IPS-18a (cell line): ENCODE measurements at regions not wholly inside any gene's neighbourhood (a gene's known extent, or its start where the extent isn't known, plus 50 kb on each side); places are given as distances from the start of the nearest gene placed in this dataset.
"Not testable (repeated sequence)": the region's sequence is repeated elsewhere in the genome, so short reads cannot be mapped to it uniquely, and the experiment has no call there.

Experiments
- H3K27ac ChIP-seq: one replicate; pipeline ENCODE4 v1.5.1; 2013; ENCODE audit warnings: low read length
- H3K27me3 ChIP-seq: one replicate; pipeline ENCODE4 v1.6.1; 2013; ENCODE audit warnings: mild to moderate bottlenecking, low read length; ENCODE audit not compliant: control insufficient read depth, insufficient read depth
- H3K36me3 ChIP-seq: one replicate; pipeline ENCODE4 v1.6.1; 2013; ENCODE audit warnings: low read depth, low read length; ENCODE audit not compliant: control insufficient read depth
- H3K4me1 ChIP-seq: one replicate; pipeline ENCODE4 v1.6.1; 2013; ENCODE audit warnings: low read depth, low read length; ENCODE audit not compliant: control insufficient read depth
- H3K4me3 ChIP-seq: one replicate; pipeline ENCODE4 v1.5.1; 2013; ENCODE audit warnings: low read length
- H3K9ac ChIP-seq: one replicate; pipeline ENCODE4 v1.6.1; 2013; ENCODE audit warnings: mild to moderate bottlenecking, low read length, moderate library complexity
- H3K9me3 ChIP-seq: one replicate; pipeline ENCODE4 v1.6.1; 2013; ENCODE audit warnings: low read depth, low read length; ENCODE audit not compliant: control insufficient read depth

DNA sequence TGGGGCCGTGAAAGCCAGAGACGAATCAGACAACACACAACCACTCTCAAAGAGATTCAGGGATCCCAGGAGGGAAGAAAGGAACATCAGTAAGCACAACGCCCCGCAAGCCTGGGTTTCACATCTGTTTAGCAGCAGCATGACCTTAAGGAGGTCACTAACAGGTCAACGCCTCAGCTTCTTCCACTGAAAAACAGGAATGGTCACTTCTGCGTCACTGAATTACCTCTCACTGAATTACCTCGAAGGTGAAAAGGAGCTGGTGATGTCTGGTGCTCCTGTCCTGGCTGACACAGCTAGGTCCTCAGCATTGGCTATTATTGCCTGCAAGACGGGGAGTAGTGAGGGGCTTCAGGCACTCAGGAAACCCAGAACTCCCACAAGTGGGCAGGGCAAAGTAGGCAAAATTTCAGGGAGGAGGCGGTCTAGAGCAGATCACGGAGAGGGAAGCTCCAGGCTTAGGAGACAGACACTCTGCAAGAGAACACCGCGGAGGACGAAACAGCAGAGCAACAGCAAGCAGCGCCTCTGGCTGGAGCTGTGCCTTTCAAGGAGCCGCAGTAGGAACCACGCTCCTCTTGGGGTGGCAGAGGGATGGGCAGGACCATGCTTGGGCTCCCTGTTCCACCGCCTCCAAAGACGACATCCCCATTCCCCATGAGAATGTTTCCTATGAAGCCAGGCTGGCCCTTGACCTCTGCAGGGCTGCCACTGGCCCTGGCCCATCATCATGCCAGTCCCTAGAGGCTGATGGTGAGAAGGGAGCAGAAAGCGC lies 108.4 kb downstream of the SINHCAF start:
- Histone ChIP-seq H3K36me3 (no peaks in the 10 kb centered on the region), H3K4me1 (peaks cover 27% of the 10 kb centered on the region), H3K27me3 (no peaks in the 10 kb centered on the region), H3K4me3 (no peak overlapping the region), H3K9me3 (no peaks in the 10 kb centered on the region), H3K9ac (no peak overlapping the region), H3K27ac (no peak overlapping the region)

DNA sequence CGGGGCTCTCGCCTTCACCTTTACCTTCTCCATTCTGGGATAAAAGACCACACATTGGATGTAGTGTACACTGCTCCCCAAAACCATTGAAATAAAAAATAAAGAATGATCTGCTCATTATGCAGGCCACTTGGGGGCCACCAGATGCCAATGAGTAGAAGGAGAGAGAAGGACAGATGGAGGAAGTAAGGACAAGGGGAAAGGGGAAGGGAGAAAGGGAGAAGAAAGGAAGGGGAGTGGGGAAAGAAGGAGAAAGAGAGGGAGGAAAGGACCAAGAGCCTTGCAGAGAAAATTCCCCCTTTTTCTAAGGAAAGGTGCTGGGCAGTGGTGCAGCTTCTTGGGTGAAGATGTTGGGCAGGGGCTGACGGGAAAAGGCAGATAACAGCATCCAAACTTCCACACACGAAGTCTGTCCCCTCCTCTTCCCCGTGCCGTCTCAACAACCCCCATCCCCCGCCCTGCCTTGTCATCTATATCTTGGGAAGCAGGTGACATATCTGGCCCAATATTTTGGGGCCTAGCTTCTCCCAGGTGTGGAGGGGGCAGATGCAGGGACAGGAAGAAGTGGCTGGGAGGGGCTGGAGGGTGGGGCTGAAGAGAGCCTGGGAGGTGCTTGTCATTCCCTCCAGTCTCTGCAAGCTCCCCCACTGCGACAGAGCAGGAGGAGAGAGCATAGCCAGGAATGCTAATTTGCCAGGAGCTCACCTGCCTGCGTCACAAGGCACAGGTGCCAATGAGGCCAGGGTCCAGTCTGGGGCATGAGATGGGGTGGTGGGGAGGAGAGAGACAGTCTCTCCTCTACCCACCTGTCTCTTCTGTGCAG lies 107.5 kb downstream of the SINHCAF start:
- no peak overlapping the region for H3K9ac ChIP-seq
- H3K36me3 ChIP-seq: no peaks in the 10 kb centered on the region
- peaks cover 27% of the 10 kb centered on the region for H3K4me1 ChIP-seq
- H3K9me3 ChIP-seq: no peaks in the 10 kb centered on the region
- no peak overlapping the region for H3K4me3 ChIP-seq
- H3K27me3 ChIP-seq: no peaks in the 10 kb centered on the region
- no peak overlapping the region for H3K27ac ChIP-seq

DNA sequence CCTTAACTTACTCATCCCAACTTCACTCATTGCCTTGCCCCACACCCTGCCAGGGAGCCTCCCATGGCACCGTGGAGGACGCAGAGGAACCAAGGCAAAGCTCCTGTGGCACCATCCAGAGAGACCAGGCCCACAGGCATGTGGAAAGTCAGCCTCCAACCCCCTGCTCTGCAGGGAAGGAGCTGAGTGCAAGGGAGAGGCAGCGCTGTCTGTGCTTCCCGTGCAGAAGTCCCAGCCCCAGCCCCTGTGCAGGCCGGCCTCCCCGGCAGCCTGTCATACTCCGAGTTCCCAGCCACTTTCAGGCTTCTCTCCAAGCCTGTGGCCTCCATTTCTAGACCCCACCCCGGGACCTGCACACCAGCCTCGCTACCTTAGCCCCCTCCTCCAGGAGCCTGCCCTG lies 106.4 kb downstream of the SINHCAF start:
- peaks cover 28% of the 10 kb centered on the region for H3K4me1 ChIP-seq
- H3K27me3 ChIP-seq: no peaks in the 10 kb centered on the region
- H3K9me3 ChIP-seq: no peaks in the 10 kb centered on the region
- H3K9ac ChIP-seq: no peak overlapping the region
- H3K4me3 ChIP-seq: no peak overlapping the region
- no peak overlapping the region for H3K27ac ChIP-seq
- no peaks in the 10 kb centered on the region for H3K36me3 ChIP-seq

GRCh38 chr12:31220061-31220460 lies 105.9 kb downstream of the SINHCAF start:
- no peaks in the 10 kb centered on the region for H3K36me3 ChIP-seq
- H3K4me1 ChIP-seq: peaks cover 33% of the 10 kb centered on the region
- no peaks in the 10 kb centered on the region for H3K27me3 ChIP-seq
- H3K9me3 ChIP-seq: no peaks in the 10 kb centered on the region
- H3K27ac ChIP-seq: no peak overlapping the region
- H3K4me3 ChIP-seq: no peak overlapping the region
- H3K9ac ChIP-seq: no peak overlapping the region

DNA sequence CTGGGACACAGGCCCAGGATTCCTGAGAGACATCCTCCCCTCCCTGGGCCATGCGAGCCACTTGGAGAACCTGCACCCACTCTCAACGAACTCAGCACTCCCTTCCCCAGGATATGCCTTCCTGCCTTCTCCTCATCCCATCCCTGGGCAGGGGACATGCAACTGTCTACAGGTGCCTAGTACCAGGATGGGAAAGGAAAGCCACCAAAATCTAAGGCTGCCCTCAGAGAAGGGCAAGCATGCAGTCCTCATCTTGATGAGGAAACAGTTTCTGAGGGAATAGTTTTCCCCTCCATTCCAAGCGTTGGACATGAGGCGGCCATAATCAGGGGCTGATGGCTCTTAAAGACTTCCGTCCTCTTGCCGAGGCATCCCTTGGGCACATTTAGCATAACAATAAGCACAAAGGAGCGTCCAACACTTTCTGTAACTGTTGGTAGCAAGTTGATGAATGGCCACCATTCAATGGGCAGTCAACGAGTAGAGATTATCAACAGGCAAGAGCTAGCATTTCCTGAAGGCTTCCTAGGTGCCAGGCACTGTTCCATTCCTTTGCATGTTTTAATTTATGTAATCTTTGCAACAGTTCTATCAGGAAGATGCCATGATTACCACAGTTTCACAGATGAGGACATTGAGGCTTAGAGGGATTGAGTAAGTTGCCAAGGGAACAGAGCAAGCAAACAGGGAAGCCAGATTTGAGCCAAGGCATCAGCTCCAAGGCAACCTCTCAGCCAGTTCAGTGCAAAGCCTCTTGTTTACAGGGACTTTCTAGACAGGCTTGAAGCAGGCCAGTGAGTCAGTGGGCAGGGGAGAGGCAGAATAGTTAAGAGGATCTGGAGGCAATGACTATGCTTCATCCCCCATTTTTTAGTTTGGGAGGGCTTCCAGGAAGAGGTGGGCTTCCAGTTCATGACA lies 105.1 kb downstream of the SINHCAF start:
- Histone ChIP-seq H3K27ac (no peak overlapping the region), H3K36me3 (no peaks in the 10 kb centered on the region), H3K9ac (no peak overlapping the region), H3K9me3 (no peaks in the 10 kb centered on the region), H3K27me3 (no peaks in the 10 kb centered on the region), H3K4me1 (peaks cover 37% of the 10 kb centered on the region), H3K4me3 (no peak overlapping the region)

GRCh38 chr12:31221551-31221945 lies 104.4 kb downstream of the SINHCAF start:
- no peaks in the 10 kb centered on the region for H3K27me3 ChIP-seq
- H3K9ac ChIP-seq: no peak overlapping the region
- H3K27ac ChIP-seq: no peak overlapping the region
- H3K9me3 ChIP-seq: no peaks in the 10 kb centered on the region
- peaks cover 37% of the 10 kb centered on the region for H3K4me1 ChIP-seq
- no peaks in the 10 kb centered on the region for H3K36me3 ChIP-seq
- H3K4me3 ChIP-seq: no peak overlapping the region

DNA sequence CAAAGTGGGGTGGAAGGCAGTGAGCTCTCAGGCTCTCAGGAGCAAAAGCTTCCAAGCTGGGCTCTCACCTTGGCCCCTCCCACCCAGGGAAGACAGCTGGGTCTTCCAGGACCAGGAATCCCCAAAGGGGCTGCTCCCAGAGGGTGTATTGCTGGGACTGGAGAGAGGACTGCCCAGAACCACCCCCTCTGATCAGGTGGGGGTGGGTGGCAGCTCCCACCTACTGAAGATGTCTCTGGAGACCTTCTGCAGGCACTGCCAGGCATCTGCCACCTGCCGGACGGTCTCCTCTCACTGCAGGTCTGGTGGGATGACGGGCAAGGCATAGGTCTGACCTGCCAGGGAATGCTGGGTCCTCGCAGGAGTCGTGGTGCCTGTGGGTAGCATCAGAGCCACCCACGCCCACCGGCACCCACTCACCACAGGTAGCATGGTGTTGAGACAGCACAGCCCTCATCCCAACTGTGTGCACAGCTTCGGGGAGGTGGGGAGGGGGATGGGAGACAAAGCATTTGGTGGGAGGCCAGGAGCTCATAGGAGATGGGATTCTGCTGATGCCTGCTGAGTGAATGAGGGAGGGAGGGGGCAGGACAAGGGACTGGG lies 103.2 kb downstream of the SINHCAF start:
- no peak overlapping the region for H3K9ac ChIP-seq
- peaks cover 32% of the 10 kb centered on the region for H3K4me1 ChIP-seq
- no peaks in the 10 kb centered on the region for H3K27me3 ChIP-seq
- H3K4me3 ChIP-seq: no peak overlapping the region
- H3K36me3 ChIP-seq: no peaks in the 10 kb centered on the region
- H3K9me3 ChIP-seq: no peaks in the 10 kb centered on the region
- H3K27ac ChIP-seq: no peak overlapping the region

DNA sequence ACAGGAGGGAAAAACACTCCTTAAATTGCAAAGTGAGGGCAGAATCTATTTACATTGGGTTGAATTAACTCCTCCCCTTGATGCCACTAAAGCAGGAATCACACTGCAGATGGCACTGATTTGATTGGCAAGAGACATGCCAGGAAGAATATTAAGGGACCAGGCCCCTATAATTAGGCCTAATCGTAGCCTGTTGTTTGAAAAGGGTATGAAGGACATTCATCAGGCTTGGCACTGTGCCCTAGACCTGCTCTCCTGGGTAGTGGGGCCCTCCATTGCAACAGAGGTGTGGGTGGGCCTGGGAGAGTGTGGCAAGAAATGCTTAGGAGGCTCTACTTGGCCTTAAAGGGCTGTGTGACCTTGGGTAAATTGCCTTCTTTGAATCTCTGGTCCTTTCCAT lies 102.3 kb downstream of the SINHCAF start:
- not testable (repeated sequence) for H3K27me3 ChIP-seq, H3K36me3 ChIP-seq, H3K27ac ChIP-seq, H3K9me3 ChIP-seq, H3K9ac ChIP-seq, H3K4me3 ChIP-seq
- peaks cover 25% of the 10 kb centered on the region for H3K4me1 ChIP-seq

- Histone ChIP-seq H3K9ac (no peak overlapping the region), H3K36me3 (no peaks in the 10 kb centered on the region), H3K27me3 (no peaks in the 10 kb centered on the region), H3K27ac (no peak overlapping the region), H3K9me3 (no peaks in the 10 kb centered on the region), H3K4me3 (no peak overlapping the region), H3K4me1 (peaks cover 19% of the 10 kb centered on the region)
These were observed 101.0 kb downstream of the SINHCAF start for GRCh38 chr12:31224768-31225448.

- Histone ChIP-seq H3K27me3 (no peaks in the 10 kb centered on the region), H3K4me1 (peaks cover 16% of the 10 kb centered on the region), H3K9ac (no peak overlapping the region), H3K4me3 (no peak overlapping the region), H3K9me3 (no peaks in the 10 kb centered on the region), H3K36me3 (no peaks in the 10 kb centered on the region), H3K27ac (no peak overlapping the region)
These were observed 100.1 kb downstream of the SINHCAF start for GRCh38 chr12:31225656-31226535.
